Neuronal stem cell (in vitro differentiated cells): ENCODE measurements at regions not wholly inside any gene's neighbourhood (a gene's known extent, or its start where the extent isn't known, plus 50 kb on each side); places are given as distances from the start of the nearest gene placed in this dataset.
A peak's percentile ranks its signal among the peaks of the same experiment; 100 is the strongest.

Experiments
- DNase-seq: peaks from one replicate; pipeline ENCODE4 v3.0.0-alpha.2; 2013; ENCODE audit warnings: low spot score
- H2AFZ ChIP-seq: one replicate; pipeline ENCODE4 v1.6.1; 2013; ENCODE audit warnings: mild to moderate bottlenecking, low read length, inconsistent platforms
- H2AK5ac ChIP-seq: 2 replicates; pipeline ENCODE4 v1.6.1; 2013; ENCODE audit warnings: low read depth, mild to moderate bottlenecking, inconsistent platforms, low read length, moderate library complexity, mixed read lengths
- H2BK120ac ChIP-seq: 2 replicates; pipeline ENCODE4 v1.6.1; 2013; ENCODE audit warnings: low read depth, mild to moderate bottlenecking, inconsistent platforms, low read length, moderate library complexity, mixed read lengths
- H2BK12ac ChIP-seq: one replicate; pipeline ENCODE4 v1.6.1; 2013; ENCODE audit warnings: low read length, inconsistent platforms
- H2BK15ac ChIP-seq: 2 replicates; pipeline ENCODE4 v1.6.1; 2013; ENCODE audit warnings: mild to moderate bottlenecking, low read length, inconsistent platforms, mixed read lengths
- H2BK5ac ChIP-seq: one replicate; pipeline ENCODE4 v1.6.1; 2013; ENCODE audit warnings: inconsistent platforms, mild to moderate bottlenecking, low read length, moderate library complexity
- H3K14ac ChIP-seq: one replicate; pipeline ENCODE4 v1.6.1; 2013; ENCODE audit warnings: low read length, inconsistent platforms
- H3K18ac ChIP-seq: 2 replicates; pipeline ENCODE4 v1.6.1; 2013; ENCODE audit warnings: low read length, inconsistent platforms
- H3K23ac ChIP-seq: 2 replicates; pipeline ENCODE4 v1.6.1; 2013; ENCODE audit warnings: low read depth, mild to moderate bottlenecking, mixed read lengths, low read length, inconsistent platforms; ENCODE audit not compliant: poor library complexity
- H3K27ac ChIP-seq: replicated peaks from 3 replicates; pipeline ENCODE4 v1.5.1; 2013; ENCODE audit warnings: low read length, inconsistent platforms
- H3K27me3 ChIP-seq, 3 experiments: 2 replicates each; pipeline ENCODE4 v1.6.1; 2013; ENCODE audit warnings: low read length in 3 of 3, mild to moderate bottlenecking in 2 of 3, inconsistent platforms in 1 of 3, low read depth in 1 of 3, mixed read lengths in 1 of 3, moderate library complexity in 1 of 3; ENCODE audit not compliant: control insufficient read depth in 3 of 3, insufficient read depth in 3 of 3
- H3K36me3 ChIP-seq, 2 donors: replicated peaks in 1 of 2; 2 replicates each; pipeline ENCODE4 v1.6.1; 2013; ENCODE audit warnings: low read length in 2 of 2; ENCODE audit not compliant: control insufficient read depth in 2 of 2, insufficient read depth in 2 of 2
- H3K4ac ChIP-seq: 2 replicates; pipeline ENCODE4 v1.6.1; 2013; ENCODE audit warnings: inconsistent platforms, mild to moderate bottlenecking, low read length, moderate library complexity
- H3K4me1 ChIP-seq, 2 donors: 1 replicate in 1 of 2; 2 replicates in 1 of 2; pipeline ENCODE4 v1.6.1; 2013; ENCODE audit warnings: low read length in 2 of 2, low read depth in 1 of 2; ENCODE audit not compliant: control insufficient read depth in 2 of 2, insufficient read depth in 1 of 2
- H3K4me2 ChIP-seq: one replicate; pipeline ENCODE4 v1.6.1; 2013; ENCODE audit warnings: mild to moderate bottlenecking, low read length, inconsistent platforms; ENCODE audit not compliant: insufficient read depth, poor library complexity, severe bottlenecking
- H3K4me3 ChIP-seq, 2 donors: 2 replicates each; pipeline ENCODE4 v1.5.1; 2013; ENCODE audit warnings: low read length in 2 of 2, mild to moderate bottlenecking in 2 of 2, inconsistent platforms in 1 of 2, moderate library complexity in 1 of 2
- H3K79me1 ChIP-seq: one replicate; pipeline ENCODE4 v1.6.1; 2013; ENCODE audit warnings: low read depth, mild to moderate bottlenecking, inconsistent platforms, low read length, moderate library complexity
- H3K9ac ChIP-seq: one replicate; pipeline ENCODE4 v1.6.1; 2013; ENCODE audit warnings: mild to moderate bottlenecking, low read depth, low read length, inconsistent platforms; ENCODE audit not compliant: poor library complexity
- H3K9me3 ChIP-seq, 2 donors: replicated peaks in 1 of 2; 2 replicates each; pipeline versions ENCODE3 to v1.6.1; 2013; ENCODE audit warnings: low read length in 2 of 2, mild to moderate bottlenecking in 2 of 2, inconsistent platforms in 1 of 2, low read depth in 1 of 2, mixed read lengths in 1 of 2, moderate library complexity in 1 of 2; ENCODE audit not compliant: control insufficient read depth in 2 of 2, insufficient read depth in 1 of 2
- H4K8ac ChIP-seq: one replicate; pipeline ENCODE4 v1.6.1; 2013; ENCODE audit warnings: low read depth, mild to moderate bottlenecking, inconsistent platforms, low read length, moderate library complexity
- H4K91ac ChIP-seq: one replicate; pipeline ENCODE4 v1.6.1; 2013; ENCODE audit warnings: low read length, low read depth, mild to moderate bottlenecking, inconsistent platforms; ENCODE audit not compliant: poor library complexity
- WGBS, 2 donors: extraction: QIAGEN DNeasy Blood & Tissue Kit; methylation state at CpG; one replicate each; pipeline ENCODE4 v1.1.7; 2013; ENCODE audit warnings: missing lambda C conversion rate in 2 of 2, mixed read lengths in 1 of 2; ENCODE audit not compliant: insufficient read length in 2 of 2, insufficient replicate concordance in 1 of 2; ENCODE audit errors: extremely low coverage in 2 of 2; 5-methylcytosine and 5-hydroxymethylcytosine counted together

- Histone ChIP-seq H3K36me3 (no peaks in the 10 kb centered on the region), H3K4ac (no peak overlapping the region), H2AK5ac (no peak overlapping the region), H3K9ac (no peak overlapping the region), H3K9me3 (no peaks in the 10 kb centered on the region), H2BK5ac (no peak overlapping the region), H2BK12ac (no peak overlapping the region), H3K79me1 (no peaks in the 10 kb centered on the region), H3K27ac (no peak overlapping the region), H3K14ac (no peak overlapping the region), H4K91ac (no peak overlapping the region), H3K23ac (no peak overlapping the region), H2BK15ac (no peak overlapping the region), H4K8ac (no peak overlapping the region), H2AFZ (no peak overlapping the region), H3K27me3 (peaks cover 0 to 51% (median 0%) of the 10 kb centered on the region in 3 experiments), H3K4me1 (peaks cover 7 to 16% of the 10 kb centered on the region in 2 donors), H3K4me3 (no peak overlapping the region), H3K4me2 (no peak overlapping the region), H2BK120ac (no peak overlapping the region), H3K18ac (no peak overlapping the region)
- no CpG with 5 or more reads among the region's 2 CpGs for WGBS, 2 donors
- no peak for DNase-seq
Measured at GRCh38 chr15:73803806-73804205, 50.7 kb upstream of the INSYN1 start.

- no CpG with 5 or more reads among the region's 9 CpGs for WGBS, 2 donors
Measured at GRCh38 chr15:73805504-73806089, 52.4 kb upstream of the INSYN1 start.

GRCh38 chr15:73806698-73807483 lies 53.7 kb upstream of the INSYN1 start:
- no peaks in the 10 kb centered on the region for H3K79me1 ChIP-seq
- no peak overlapping the region for H2AFZ ChIP-seq
- H3K4me3 ChIP-seq = no peak overlapping the region
- peak overlapping the region; percentile 63 for H3K18ac ChIP-seq
- no peak overlapping the region for H2BK5ac ChIP-seq
- H3K4me1 ChIP-seq = peaks cover 3 to 6% of the 10 kb centered on the region in 2 donors
- no peak overlapping the region for H3K14ac ChIP-seq
- H3K9ac ChIP-seq = no peak overlapping the region
- H3K4me2 ChIP-seq = no peak overlapping the region
- no peak overlapping the region for H3K4ac ChIP-seq
- H4K8ac ChIP-seq = no peak overlapping the region
- no peaks in the 10 kb centered on the region for H3K36me3 ChIP-seq
- no peak overlapping the region for H2BK15ac ChIP-seq
- H3K9me3 ChIP-seq = no peaks in the 10 kb centered on the region
- H2BK12ac ChIP-seq = no peak overlapping the region
- no CpG with 5 or more reads among the region's 12 CpGs for WGBS, 2 donors
- H3K27ac ChIP-seq = no peak overlapping the region
- H2AK5ac ChIP-seq = no peak overlapping the region
- peaks cover 0 to 47% (median 0%) of the 10 kb centered on the region in 3 experiments for H3K27me3 ChIP-seq
- H4K91ac ChIP-seq = no peak overlapping the region
- no peak overlapping the region for H2BK120ac ChIP-seq
- no peak overlapping the region for H3K23ac ChIP-seq
- no peak for DNase-seq

More at GRCh38 chr15:73805504-73806089, 52.4 kb upstream of the INSYN1 start:
- no peak overlapping the region for H2AFZ ChIP-seq
- DNase-seq = no peak
- no peak overlapping the region for H2BK12ac ChIP-seq
- no peak overlapping the region for H3K18ac ChIP-seq
- H3K4me3 ChIP-seq = no peak overlapping the region
- H4K91ac ChIP-seq = no peak overlapping the region
- no peak overlapping the region for H3K4me2 ChIP-seq
- no peaks in the 10 kb centered on the region for H3K9me3 ChIP-seq
- H2BK15ac ChIP-seq = no peak overlapping the region
- no peak overlapping the region for H2AK5ac ChIP-seq
- no peak overlapping the region for H3K14ac ChIP-seq
- H3K79me1 ChIP-seq = no peaks in the 10 kb centered on the region
- no peaks in the 10 kb centered on the region for H3K36me3 ChIP-seq
- no peak overlapping the region for H4K8ac ChIP-seq
- no peak overlapping the region for H2BK5ac ChIP-seq
- H3K27me3 ChIP-seq = peaks cover 0 to 55% (median 0%) of the 10 kb centered on the region in 3 experiments
- no peak overlapping the region for H3K9ac ChIP-seq
- H2BK120ac ChIP-seq = no peak overlapping the region
- H3K27ac ChIP-seq = no peak overlapping the region
- no peak overlapping the region for H3K4ac ChIP-seq
- H3K4me1 ChIP-seq = peaks cover 5 to 8% of the 10 kb centered on the region in 2 donors
- H3K23ac ChIP-seq = no peak overlapping the region

- Histone ChIP-seq H3K27me3 (peaks cover 0 to 46% (median 0%) of the 10 kb centered on the region in 3 experiments), H3K9ac (no peak overlapping the region), H2AK5ac (no peak overlapping the region), H3K4me1 (peaks cover 3 to 6% of the 10 kb centered on the region in 2 donors), H3K4ac (no peak overlapping the region), H3K36me3 (no peaks in the 10 kb centered on the region), H2BK12ac (no peak overlapping the region), H2AFZ (no peak overlapping the region), H3K27ac (no peak overlapping the region), H3K79me1 (no peaks in the 10 kb centered on the region), H3K4me3 (no peak overlapping the region), H4K8ac (no peak overlapping the region), H2BK5ac (no peak overlapping the region), H3K9me3 (no peaks in the 10 kb centered on the region), H3K18ac (no peak overlapping the region), H3K4me2 (no peak overlapping the region), H4K91ac (no peak overlapping the region), H3K23ac (no peak overlapping the region), H3K14ac (no peak overlapping the region), H2BK15ac (no peak overlapping the region), H2BK120ac (no peak overlapping the region)
- no peak for DNase-seq
- WGBS, 2 donors = no CpG with 5 or more reads among the region's 4 CpGs
Measured at GRCh38 chr15:73807865-73808264, 54.7 kb upstream of the INSYN1 start.
